Testis (tissue), 2 donors: ENCODE measurements at regions not wholly inside any gene's neighbourhood (a gene's known extent, or its start where the extent isn't known, plus 50 kb on each side); places are given as distances from the start of the nearest gene placed in this dataset.

Experiments
- CTCF ChIP-seq, 3 experiments: fragments of 450-650 bp in 2 of 3; fragments of 200-600 bp in 1 of 3; sonication (generic) in 1 of 3; IDR thresholded peaks; one replicate each; pipeline ENCODE4 v1.5.1; 2016 to 2019; ENCODE audit warnings: antibody characterized with exemption in 3 of 3, mild to moderate bottlenecking in 2 of 3, moderate library complexity in 1 of 3
- POLR2A ChIP-seq: fragments of 450-650 bp; IDR thresholded peaks from one replicate; pipeline ENCODE4 v1.6.1; 2017; ENCODE audit warnings: antibody characterized with exemption, mild to moderate bottlenecking, moderate library complexity

GRCh38 chr11:105332171-105332570 is 192.6 kb upstream of the CARD18 start:
- TF ChIP-seq CTCF (IDR thresholded peaks at IDR 0.05) = no peak
- TF ChIP-seq POLR2A = no peak
